NCI-H510A (cell line): ENCODE measurements at regions not wholly inside any gene's neighbourhood (a gene's known extent, or its start where the extent isn't known, plus 50 kb on each side); places are given as distances from the start of the nearest gene placed in this dataset.

Experiments
- DNase-seq: peaks from one replicate; lab custom pipeline; 2025; lab: John Stamatoyannopoulos, UW

GRCh38 chr6:147817042-147817689, 308.7 kb downstream of the SAMD5 start:
- no peak for DNase-seq

GRCh38 chr6:147820520-147820919, 312.0 kb downstream of the SAMD5 start:
- DNase-seq = no peak

- no peak for DNase-seq
Measured at GRCh38 chr6:147821295-147821897, 312.9 kb downstream of the SAMD5 start.

- DNase-seq = no peak
Measured at GRCh38 chr6:147823936-147824335, 315.4 kb downstream of the SAMD5 start.

GRCh38 chr6:147825848-147826247, 317.4 kb downstream of the SAMD5 start:
- DNase-seq = no peak

- DNase-seq = no peak
Measured at GRCh38 chr6:147826698-147827097, 318.2 kb downstream of the SAMD5 start.

- no peak for DNase-seq
Measured at GRCh38 chr6:147829418-147829817, 320.9 kb downstream of the SAMD5 start.

GRCh38 chr6:147829835-147830234, 321.3 kb downstream of the SAMD5 start:
- no peak for DNase-seq

- no peak for DNase-seq
Measured at GRCh38 chr6:147831356-147831755, 322.9 kb downstream of the SAMD5 start.

- DNase-seq = no peak
Measured at GRCh38 chr6:147833607-147834006, 325.1 kb downstream of the SAMD5 start.

- DNase-seq = no peak
Measured at GRCh38 chr6:147834084-147834776, 325.7 kb downstream of the SAMD5 start.

- no peak for DNase-seq
Measured at GRCh38 chr6:147837540-147837939, 329.1 kb downstream of the SAMD5 start.

GRCh38 chr6:147839708-147840610, 331.5 kb downstream of the SAMD5 start:
- no peak for DNase-seq

- no peak for DNase-seq
Measured at GRCh38 chr6:147841547-147842148, 333.2 kb downstream of the SAMD5 start.

GRCh38 chr6:147849401-147850330, 341.2 kb downstream of the SAMD5 start:
- DNase-seq = no peak

- no peak for DNase-seq
Measured at GRCh38 chr6:147852772-147853171, 344.3 kb downstream of the SAMD5 start.

GRCh38 chr6:147853574-147853973, 345.1 kb downstream of the SAMD5 start:
- DNase-seq = no peak

- DNase-seq = no peak
Measured at GRCh38 chr6:147855803-147856482, 347.5 kb downstream of the SAMD5 start.

- DNase-seq = no peak
Measured at GRCh38 chr6:147856687-147857086, 348.2 kb downstream of the SAMD5 start.

GRCh38 chr6:147858421-147858820, 349.9 kb downstream of the SAMD5 start:
- no peak for DNase-seq
